ENCODE measurements at regions not wholly inside any gene's neighbourhood (a gene's known extent, or its start where the extent isn't known, plus 50 kb on each side); places are given as distances from the start of the nearest gene placed in this dataset.

DNA sequence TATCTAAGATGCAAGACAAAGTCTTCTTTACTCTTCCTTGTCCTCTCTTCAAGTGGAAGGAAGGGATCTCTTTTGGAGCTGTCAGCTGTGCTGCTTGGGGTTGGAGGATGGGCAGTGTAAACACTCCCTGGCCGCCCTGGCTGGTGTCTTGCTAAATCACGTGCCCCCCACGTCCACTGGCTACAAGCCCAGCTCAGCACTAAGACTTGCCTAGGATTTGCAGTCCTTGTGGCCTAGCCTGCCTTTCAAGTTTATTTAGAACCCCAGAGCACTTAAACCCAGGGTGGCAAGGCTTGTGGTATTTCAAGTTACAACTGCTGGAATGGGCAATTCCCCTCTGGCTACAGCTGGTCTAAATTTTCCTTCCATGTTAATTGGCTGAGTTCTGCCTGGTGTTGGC lies 272.4 kb upstream of the MYO3A start:
- DNase-seq (ENCODE audit: low read depth) = no peak

DNA sequence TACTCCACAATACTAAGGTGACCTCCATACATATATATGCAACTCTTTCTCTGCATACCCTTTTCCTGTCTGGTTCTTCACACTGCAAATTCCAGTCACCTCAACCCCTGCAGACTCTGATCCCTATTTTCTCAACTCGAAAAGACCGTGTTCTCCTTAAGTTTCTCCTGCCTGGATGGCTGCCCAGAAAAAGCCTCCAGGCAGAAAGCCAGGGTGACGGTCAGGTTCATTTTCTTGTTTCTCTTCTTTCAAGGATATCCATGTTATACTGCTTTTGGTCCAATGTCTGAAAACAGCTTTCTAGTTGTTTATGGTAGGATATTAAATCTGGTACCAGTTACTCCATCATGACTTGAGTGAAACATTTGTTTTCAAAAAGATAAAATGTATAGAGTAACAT lies 267.8 kb upstream of the MYO3A start:
- no peak for DNase-seq (ENCODE audit: low read depth)

DNA sequence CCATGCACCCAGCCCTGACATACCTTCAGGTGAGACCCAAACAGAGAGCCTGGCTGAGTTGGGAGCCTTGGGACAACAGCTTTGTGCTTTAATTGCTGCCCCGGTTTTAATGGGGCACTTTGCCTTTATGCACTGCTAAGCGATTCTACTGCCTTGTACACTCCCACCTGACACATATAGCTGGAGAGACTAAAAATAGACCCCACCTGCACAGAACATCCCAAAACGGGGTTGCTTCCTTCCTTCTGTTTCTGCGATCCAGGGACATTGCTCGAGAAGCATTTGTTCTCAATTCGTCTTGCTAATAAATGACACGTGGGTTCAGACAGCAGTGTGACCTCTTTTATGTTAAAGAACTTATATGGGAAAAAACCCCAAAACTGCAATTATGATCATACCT lies 258.8 kb upstream of the MYO3A start:
- no peak for DNase-seq (ENCODE audit: low read depth)

DNA sequence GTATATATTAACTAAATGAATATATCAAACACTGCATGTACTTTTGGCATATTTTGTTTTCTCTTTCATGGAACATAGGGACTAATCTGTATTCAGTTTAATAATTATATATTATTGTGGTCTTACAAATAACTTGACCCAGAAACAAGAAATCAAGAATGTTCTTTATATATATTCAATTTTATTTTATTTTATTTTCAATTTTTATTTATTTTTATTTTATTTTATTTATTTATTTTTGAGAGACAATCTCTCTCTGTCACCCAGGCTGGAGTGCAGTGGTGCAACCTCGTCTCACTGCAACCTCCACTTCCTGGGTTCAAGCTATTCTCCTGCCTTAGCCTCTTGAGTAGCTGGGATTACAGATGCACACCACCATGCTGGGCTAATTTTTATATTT lies 258.4 kb upstream of the MYO3A start:
- no peak for DNase-seq (ENCODE audit: low read depth)

DNA sequence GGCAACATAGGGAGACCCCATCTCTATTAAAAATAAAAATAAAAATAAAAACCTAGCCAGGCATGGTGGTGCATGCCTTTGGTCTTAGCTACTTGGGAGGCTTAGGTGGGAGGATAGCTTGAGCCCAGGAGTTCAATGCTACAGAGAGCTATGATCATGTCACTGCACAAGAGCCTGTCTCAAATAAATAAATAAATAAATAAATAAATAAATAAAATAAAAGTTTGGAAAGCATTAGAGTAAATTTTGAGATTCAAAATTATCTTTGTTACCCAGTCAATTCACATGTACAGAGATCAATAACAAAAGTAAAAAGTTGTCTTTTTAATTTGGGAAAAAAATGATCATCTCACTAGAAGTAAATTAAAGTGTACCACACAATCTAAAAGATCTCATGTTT lies 255.8 kb upstream of the MYO3A start:
- DNase-seq (ENCODE audit: low read depth) = no peak

DNA sequence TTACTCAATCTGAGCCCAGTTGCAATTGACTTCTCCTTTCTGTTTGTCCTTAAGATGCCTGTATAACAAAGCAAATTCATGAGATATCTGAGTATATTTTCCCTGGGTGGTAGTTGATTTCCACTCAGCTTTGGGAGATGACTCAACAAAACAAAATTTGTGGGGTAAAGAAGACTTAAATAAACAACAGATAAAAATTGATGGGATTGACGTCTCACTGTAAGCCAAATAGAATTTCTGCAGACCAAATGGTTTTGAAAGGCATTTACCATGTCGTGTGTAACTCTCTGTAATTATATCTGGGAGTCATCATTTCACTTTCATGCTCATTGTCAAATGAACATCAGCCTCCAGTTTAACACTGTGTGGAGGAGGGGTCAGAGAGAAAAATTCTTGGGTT lies 255.4 kb upstream of the MYO3A start:
- no peak for DNase-seq (ENCODE audit: low read depth)

DNA sequence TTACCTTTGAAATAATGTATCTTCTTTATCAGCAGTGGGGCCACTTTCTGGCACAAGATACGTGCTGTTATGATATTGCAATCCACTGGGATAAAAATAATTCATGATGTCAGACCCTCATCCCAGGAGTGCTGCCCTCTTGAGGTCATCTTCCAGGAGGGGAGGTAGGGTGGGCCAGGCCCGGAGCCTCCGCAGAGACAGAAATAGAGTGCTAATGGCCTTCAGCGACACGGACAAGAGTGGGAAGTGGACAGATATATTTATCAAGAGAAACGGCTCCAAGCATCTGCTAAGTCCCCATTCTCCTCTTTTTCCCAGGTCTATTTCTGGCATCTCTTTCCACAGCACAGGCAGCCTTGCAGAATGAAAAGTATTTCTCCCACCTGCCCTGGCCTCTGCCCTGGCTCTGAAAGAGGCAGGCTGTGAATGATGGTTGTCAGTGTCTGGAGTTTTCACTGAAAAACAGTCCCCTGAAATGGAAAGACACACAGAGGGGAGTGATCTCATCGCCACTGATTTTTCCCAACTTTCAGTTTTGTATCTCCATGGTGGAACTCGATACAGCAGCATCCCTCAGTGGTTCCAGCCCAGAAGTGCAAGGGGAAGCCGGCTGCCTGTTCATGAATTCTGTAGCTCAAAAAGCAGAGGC lies 251.7 kb upstream of the MYO3A start:
- DNase-seq (ENCODE audit: low read depth) = no peak

DNA sequence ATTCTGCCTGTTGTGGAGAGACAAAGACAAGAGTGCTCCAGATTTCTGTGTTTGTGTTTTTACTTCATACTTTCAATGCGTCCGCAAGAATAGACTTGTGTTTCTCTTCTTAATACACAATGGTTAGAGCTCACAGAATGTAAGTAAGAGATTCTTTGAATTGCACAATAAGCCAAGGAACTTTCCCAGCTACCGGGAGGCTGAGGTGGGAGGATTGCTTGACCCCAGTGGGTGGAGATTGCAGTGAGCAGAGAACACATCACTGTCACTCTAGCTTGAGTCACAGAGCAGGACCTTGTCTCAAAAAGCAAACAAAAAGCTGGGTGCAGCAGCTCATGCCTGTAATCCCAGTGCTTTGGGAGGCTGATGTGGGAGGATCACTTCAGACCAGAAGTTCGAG lies 250.7 kb upstream of the MYO3A start:
- DNase-seq (ENCODE audit: low read depth) = no peak

DNA sequence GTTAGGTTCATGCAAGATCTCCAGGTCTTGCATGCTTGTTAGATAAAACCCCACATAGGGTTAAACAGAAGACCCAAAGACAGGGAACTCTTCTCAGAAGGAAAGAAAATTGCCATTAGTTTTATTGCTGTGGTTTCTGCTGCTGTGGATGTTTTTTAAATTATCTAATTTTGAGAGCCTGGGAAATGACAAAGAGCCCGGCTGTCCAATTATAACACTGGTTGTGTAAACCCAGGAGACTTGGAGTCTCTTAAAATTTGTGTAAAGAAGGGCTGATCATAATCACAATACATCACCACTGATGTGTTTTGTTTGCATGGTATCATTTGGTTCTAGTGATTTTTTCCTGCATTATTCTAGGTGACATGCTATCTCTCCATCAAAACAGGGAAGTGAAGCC lies 246.5 kb upstream of the MYO3A start:
- DNase-seq (ENCODE audit: low read depth) = no peak

DNA sequence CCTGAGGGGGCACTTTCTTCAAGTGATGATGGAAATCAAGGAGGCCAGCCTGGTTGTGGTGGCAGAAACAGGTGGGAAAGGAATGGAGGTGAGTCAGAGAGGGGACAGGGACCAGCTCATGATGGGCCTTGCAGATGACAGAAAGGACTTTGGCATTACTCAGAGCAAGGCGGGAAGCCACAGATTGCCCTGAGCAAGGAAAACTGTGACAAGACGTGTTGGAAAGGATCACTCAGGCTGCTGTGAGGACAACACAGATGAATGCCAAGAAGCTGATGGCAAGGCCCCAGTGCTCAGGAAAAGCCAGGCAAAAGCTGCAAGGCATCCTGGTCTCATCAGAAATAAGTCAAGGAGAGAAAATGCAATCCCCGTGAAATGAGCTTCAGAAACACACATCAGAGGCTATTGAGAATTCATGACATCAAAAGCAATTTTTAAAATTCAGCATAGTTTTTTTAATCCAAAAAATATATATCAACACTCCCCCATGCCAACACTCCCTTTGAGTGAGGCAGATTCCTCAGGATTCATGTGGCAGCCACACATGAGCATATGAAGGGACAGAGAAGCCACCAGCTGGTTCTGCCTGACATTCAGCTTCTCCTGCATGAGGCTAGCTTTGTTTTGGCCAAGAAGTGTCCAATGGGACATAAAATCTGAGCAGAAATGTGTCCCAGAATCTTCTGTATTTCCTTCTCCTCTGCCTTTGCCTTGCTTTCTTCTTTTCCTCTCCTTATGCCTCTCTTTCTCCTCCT lies 244.5 kb upstream of the MYO3A start:
- DNase-seq (ENCODE audit: low read depth) = no peak

DNA sequence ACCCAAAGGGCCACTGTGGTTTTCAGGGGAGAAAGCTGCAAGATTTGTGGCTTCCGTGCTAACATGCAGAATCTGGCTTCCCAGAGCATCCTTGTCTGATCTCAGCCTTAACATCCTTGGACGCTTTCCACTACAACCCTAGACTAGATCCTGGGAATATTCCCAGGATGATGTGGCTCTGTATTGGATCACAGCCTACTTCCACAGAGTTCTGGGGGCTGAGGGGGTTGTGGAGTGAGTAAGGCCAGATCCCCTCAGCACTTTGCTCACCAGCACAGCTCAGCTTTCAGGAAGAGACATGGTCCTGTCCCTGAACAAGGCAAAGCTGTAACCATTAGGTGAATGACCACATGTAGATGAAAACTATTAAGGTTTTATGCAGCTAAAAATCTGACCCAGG lies 241.3 kb upstream of the MYO3A start:
- DNase-seq (ENCODE audit: low read depth) = no peak

DNA sequence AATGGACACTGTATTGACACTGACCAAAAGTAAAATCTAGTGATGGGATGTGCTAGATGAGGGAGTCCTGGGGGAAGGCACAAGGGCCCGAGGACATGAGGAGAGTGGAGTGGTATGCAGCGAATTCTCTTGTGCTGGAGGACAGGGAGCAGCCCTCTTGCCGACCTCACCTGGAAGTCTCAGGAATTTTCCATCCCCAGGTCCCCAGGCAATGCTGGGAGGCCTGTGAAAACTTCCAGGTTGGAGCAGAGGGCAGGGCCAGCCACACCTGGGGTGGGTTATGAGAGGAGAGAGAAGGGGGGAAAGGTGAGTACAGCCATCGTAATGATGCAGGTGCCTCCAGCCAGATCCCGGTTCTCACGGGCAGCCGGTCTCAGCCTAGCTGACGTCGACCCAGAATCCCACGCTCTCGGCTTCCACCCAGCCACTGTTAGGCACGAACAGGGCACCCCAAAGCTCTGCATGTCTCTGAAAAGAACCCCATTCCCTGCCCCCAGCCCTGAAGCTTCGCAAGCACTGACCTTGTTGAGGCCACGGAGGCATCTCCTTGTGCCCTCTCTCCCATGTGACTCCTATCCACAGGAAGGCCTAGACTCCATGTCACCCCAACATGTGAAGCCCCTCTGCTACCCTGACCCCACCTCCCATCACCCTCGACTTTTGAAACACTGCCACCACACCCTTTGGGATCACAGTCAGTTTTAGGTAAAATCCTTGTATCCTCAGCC lies 239.7 kb upstream of the MYO3A start:
- no peak for DNase-seq (ENCODE audit: low read depth)

DNA sequence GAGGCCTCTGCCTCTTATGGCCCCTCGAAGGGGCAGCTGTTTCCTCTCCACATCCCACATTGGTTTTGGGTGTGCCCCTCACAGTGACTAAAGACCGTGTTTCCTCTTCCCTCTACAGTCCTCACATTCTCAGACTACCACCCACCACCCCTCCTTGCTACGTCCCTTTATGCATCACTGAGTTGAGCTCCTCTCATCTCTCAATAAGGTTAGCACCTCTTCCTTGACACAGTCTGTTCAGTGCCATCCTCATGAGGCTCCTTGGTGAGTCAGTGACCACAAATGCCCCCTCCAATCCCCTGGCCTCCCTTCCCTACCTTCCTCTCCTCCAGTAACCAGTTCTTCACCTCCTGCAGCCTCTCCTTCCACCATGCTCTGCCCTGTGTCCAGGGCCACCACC lies 239.1 kb upstream of the MYO3A start:
- no peak for DNase-seq (ENCODE audit: low read depth)

DNA sequence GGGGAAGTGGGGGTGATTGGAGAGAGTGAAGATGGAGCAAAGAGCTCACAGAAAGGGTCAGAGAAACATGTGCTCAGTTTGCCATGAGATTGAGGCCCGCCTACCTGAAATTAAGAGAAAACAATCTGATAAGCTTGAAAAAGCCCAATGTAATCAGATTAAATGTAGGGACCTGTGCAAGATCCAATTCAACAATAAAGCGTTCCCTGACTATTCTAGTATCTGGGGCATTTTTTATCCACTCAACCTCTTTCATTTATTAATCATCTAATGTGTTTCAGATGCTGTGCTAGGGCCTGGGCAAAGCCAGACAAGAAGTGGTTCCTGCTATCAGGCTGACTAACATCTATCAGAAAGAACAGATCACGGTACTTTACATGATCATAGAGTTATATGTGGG lies 238.4 kb upstream of the MYO3A start:
- DNase-seq (ENCODE audit: low read depth) = no peak

DNA sequence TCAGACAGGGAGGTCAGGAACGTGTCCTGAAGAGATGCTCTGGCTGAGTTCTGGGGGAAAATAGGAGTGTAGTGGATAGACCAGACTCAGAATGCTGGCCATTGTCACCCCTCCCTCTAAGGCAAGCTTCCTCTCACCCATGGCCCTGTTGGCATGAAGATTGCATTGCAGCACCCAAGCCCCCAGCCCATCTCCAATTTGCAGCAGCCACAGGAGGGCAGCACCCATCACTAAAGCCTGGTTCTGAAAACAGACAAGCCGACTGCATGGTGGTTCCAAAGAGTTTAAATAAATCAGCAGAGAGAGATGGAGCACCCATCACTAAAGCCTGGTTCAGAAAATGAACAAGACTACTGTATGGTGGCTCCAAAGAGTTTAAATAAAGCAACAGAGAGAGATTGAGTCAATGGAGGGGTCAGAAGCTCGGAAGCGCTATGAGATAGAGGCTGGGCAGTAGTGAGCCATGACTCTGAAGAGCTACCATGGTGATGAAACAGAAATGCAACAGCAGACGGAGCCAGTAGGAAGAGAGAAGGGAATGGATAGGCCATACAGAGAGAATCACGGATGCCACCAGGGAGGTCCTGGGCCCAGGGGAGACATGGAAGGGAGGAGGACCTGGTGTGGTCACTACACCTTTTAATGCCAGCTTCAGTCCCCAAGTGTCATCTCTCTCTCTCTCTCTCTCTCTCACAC lies 237.9 kb upstream of the MYO3A start:
- no peak for DNase-seq (ENCODE audit: low read depth)

DNA sequence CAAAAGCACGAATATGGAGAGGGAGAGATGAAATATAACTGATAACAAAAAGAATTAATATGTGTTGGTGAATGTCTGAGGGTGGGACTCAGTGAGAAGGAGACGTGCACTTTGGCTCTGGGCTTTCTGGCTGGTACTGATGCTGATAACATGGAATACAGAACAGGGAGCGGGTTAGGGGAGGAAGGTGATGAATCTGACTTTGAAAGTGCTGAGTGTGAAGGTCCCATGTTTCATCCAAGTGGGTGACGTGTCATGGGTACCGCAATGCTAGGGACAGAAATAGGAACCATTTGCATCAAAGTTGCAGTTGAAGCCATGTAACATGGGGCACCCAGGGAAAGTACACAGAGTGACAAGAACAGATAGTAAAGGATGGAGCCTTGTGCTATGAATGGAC lies 236.6 kb upstream of the MYO3A start:
- DNase-seq (ENCODE audit: low read depth) = no peak

DNA sequence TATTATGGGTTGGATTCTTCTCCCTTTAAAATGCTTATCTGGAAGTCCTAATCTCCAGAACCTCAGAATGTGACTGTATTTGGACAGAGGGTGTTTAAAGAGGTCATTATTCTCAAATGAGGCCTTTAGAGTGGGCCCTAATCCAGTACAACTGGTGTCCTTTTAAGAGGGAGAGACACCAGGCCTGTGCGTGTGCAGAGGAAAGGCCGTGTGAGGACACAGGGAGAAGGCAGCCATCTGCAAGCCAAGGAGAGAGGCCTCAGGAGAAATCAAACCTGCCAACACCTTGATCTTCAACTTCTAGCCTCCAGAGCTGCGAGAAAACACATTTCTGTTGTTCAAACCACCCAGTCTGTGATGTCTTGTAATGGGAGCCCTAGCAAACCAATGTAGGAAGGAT lies 235.4 kb upstream of the MYO3A start:
- no peak for DNase-seq (ENCODE audit: low read depth)

DNA sequence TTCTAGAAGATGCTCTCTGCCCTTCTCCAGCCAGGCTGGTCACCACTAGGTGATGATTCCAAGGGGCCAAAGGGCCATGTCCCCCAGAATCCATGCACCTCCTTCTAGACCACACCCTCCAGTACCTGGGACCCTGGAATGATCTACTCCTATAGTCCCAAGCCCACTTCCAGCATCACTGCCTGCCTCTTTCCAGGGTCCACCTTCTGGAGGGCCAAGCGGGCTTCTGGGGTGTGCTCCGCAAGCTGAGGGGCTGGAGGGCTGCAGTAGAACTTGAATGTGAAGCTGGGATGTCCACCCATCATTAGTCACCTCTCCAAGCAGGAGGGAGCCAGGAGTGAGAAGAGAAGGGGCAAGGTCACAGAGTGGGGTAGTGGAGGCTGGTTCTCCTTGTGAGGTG lies 234.4 kb upstream of the MYO3A start:
- DNase-seq (ENCODE audit: low read depth) = no peak

DNA sequence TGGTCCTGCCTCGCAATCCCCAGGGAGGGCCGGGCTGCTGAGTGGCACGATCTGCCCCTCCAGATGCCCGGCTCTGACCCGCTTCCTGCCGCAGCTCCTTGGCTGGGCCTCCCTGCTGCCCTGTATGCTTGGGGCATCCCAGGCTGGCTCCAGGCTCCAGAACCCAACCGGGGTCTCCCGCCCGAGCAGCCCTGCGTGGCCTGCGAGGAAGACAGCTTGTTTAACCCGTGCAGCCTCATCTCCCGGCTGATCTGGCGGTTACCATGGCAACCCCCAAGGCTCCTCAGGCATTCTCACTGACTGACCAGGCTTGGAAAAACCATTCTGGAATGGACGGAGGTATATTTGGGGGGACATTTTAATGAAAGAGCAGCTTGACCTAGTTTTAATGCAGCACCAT lies 232.4 kb upstream of the MYO3A start:
- DNase-seq (ENCODE audit: low read depth) = no peak

DNA sequence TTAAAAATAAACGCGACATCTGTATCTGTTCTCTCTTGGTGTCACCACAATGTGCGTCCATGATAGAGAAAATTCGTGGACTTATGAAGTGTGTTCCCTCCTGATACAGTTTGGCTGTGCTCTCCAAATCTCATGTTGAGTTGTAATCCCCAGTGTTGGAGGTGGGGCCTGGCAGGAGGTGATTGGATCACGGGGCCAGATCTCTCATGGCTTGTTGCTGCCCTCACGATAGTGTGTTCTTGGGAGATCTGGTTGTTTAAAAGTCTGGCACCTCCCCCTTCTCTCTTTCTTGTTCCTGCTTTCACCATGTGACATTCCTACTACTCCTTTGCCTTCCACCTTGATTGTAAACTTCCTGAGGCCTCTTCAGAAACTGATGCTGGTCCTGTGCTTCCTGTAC lies 229.4 kb upstream of the MYO3A start:
- no peak for DNase-seq (ENCODE audit: low read depth)

DNA sequence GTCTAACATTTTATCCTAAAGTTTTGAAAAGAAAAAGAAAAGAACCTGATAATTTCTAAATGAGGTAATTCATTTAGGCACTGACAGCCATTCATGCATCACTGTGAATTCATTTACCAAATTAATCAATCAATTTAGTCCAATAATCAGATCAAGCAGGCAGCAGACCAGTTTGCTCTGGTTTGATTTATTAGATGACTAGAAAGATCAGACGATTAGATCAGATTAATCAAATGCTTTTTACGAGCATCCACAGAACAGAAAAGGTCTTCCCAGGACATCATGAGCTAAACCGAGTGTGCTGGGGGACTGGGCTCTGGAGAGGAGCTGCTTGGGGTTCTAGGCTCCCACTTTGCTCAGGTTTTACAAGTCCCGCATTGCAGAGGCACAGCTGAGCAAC lies 226.5 kb upstream of the MYO3A start:
- DNase-seq (ENCODE audit: low read depth) = no peak

DNA sequence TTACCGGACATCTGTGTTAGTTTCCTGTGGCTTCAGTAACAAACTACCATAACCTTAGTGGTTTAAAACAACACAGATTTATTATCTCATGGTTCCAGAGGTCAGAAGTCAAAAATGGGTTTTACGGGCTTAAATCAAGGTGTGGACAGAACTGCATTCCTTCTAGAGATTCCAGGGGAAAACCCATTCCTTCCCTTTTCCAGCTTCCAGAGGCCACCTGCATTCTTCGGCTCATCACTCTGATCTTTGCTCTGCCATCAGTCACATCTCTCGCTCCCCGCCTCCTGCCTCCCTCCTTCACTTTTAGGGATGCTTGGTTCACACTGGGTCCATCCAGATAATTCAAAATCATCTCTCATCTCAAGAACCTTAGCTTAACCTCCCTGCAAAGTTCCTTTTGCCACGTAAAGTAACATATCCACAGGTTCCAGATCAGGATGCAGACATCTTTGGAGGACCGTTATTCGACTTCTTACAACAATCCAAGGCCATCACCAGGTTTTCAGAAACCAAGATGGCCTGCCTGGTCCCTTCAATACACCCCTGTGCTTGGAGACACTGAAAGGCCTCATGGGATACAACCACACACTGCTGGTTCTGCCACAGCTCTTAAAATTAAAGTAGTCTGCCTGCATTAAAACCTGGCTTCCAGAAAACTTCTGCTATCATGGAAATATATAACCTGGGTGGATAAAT lies 225.9 kb upstream of the MYO3A start:
- no peak for DNase-seq (ENCODE audit: low read depth)
